Neural cell (in vitro differentiated cells): ENCODE measurements at regions not wholly inside any gene's neighbourhood (a gene's known extent, or its start where the extent isn't known, plus 50 kb on each side); places are given as distances from the start of the nearest gene placed in this dataset.

ENCODE experiments used
- H2AFZ ChIP-seq: fragments of 200-600, 300-800 bp; sonication (generic), shearing (Covaris generic); 2 replicates; pipeline ENCODE4 v1.6.0; 2014; ENCODE audit warnings: low read depth, mild to moderate bottlenecking, antibody characterized with exemption, low read length, moderate library complexity
- H3F3A ChIP-seq: fragments of 200-600 bp; shearing (Covaris generic); 2 replicates; pipeline ENCODE4 v1.6.1; 2016; ENCODE audit warnings: mild to moderate bottlenecking, moderate library complexity, mixed read lengths, antibody characterized with exemption, low read length; ENCODE audit not compliant: insufficient read depth, poor library complexity, severe bottlenecking
- H3K27ac ChIP-seq: fragments of 200-600, 300-800 bp; sonication (generic), shearing (Covaris generic); 2 replicates; pipeline ENCODE4 v1.5.1; 2014; ENCODE audit warnings: mild to moderate bottlenecking, low read length, moderate library complexity
- H3K27me3 ChIP-seq: fragments of 300-800, 200-600 bp; sonication (generic), shearing (Covaris generic); 2 replicates; pipeline ENCODE4 v1.6.0; 2014; ENCODE audit warnings: mild to moderate bottlenecking, low read depth, low read length, moderate library complexity; ENCODE audit not compliant: insufficient read depth
- H3K36me3 ChIP-seq: fragments of 300-800, 200-600 bp; sonication (generic), shearing (Covaris generic); 2 replicates; pipeline ENCODE4 v1.5.1; 2014; ENCODE audit warnings: mild to moderate bottlenecking, antibody characterized with exemption, low read length, moderate library complexity; ENCODE audit not compliant: insufficient read depth
- H3K4me2 ChIP-seq: fragments of 300-800, 200-600 bp; sonication (generic), shearing (Covaris generic); 2 replicates; pipeline ENCODE4 v1.6.0; 2014; ENCODE audit warnings: mild to moderate bottlenecking, low read length
- H3K4me3 ChIP-seq: fragments of 300-800, 200-600 bp; sonication (generic), shearing (Covaris generic); 2 replicates; pipeline ENCODE4 v1.5.1; 2014; ENCODE audit warnings: mild to moderate bottlenecking, low read length, moderate library complexity
- H3K79me2 ChIP-seq: fragments of 200-600 bp; shearing (Covaris generic); replicated peaks from 2 replicates; pipeline ENCODE4 v1.6.0; 2014; ENCODE audit warnings: mild to moderate bottlenecking, low read length, moderate library complexity; ENCODE audit not compliant: insufficient read depth
- H3K9ac ChIP-seq: fragments of 300-800, 200-600 bp; sonication (generic), shearing (Covaris generic); 2 replicates; pipeline ENCODE4 v1.6.1; 2016; ENCODE audit warnings: mild to moderate bottlenecking, low read length, mixed read lengths
- H3K9me2 ChIP-seq: fragments of 200-600 bp; shearing (Covaris generic); 2 replicates; pipeline ENCODE4 v1.6.1; 2016; ENCODE audit warnings: mild to moderate bottlenecking, low read length, mixed read lengths; ENCODE audit not compliant: insufficient read depth
- H3K9me3 ChIP-seq: fragments of 200-600, 300-800 bp; sonication (generic), shearing (Covaris generic); 2 replicates; pipeline ENCODE4 v1.6.1; 2016; ENCODE audit warnings: mild to moderate bottlenecking, mixed run types, low read length, moderate library complexity, mixed read lengths
- H4K20me1 ChIP-seq: fragments of 200-600 bp; shearing (Covaris generic); 2 replicates; pipeline ENCODE4 v1.6.1; 2016; ENCODE audit warnings: mild to moderate bottlenecking, mixed run types; ENCODE audit not compliant: insufficient read depth
- CTCF ChIP-seq: fragments of 450-650 bp; IDR thresholded peaks from 2 replicates; pipeline ENCODE4 v1.5.1; 2014; ENCODE audit warnings: antibody characterized with exemption, mild to moderate bottlenecking, moderate library complexity; ENCODE audit not compliant: poor library complexity, severe bottlenecking
- EP300 ChIP-seq: fragments of 450-650 bp; conservative IDR thresholded peaks from 2 replicates; pipeline ENCODE4 v1.6.1; 2014; ENCODE audit warnings: antibody characterized with exemption, mild to moderate bottlenecking, moderate library complexity; ENCODE audit not compliant: poor library complexity, severe bottlenecking
- EZH2 ChIP-seq: fragments of 200-600, 300-800 bp; shearing (Covaris generic), sonication (generic); IDR thresholded peaks from 2 replicates; pipeline ENCODE4 v1.6.1; 2014; ENCODE audit warnings: antibody characterized with exemption, low read length, borderline replicate concordance, mild to moderate bottlenecking; ENCODE audit not compliant: insufficient read depth, poor library complexity, severe bottlenecking
- MXI1 ChIP-seq: fragments of 450-650 bp; conservative IDR thresholded peaks from 2 replicates; pipeline ENCODE4 v1.6.1; 2014; ENCODE audit warnings: antibody characterized with exemption, mild to moderate bottlenecking; ENCODE audit not compliant: poor library complexity, severe bottlenecking
- POLR2AphosphoS5 ChIP-seq: IDR thresholded peaks from 2 replicates; pipeline ENCODE4 v1.6.1; 2012
- RAD21 ChIP-seq: fragments of 450-650 bp; conservative IDR thresholded peaks from 2 replicates; pipeline ENCODE4 v1.6.1; 2014; ENCODE audit warnings: antibody characterized with exemption, mild to moderate bottlenecking, moderate library complexity
- SMC3 ChIP-seq: fragments of 450-650 bp; conservative IDR thresholded peaks from 2 replicates; pipeline ENCODE4 v1.6.1; 2014; ENCODE audit warnings: antibody characterized with exemption, mild to moderate bottlenecking, moderate library complexity; ENCODE audit not compliant: poor library complexity
- TAF1 ChIP-seq: IDR thresholded peaks from 2 replicates; pipeline ENCODE4 v1.6.1; 2012; ENCODE audit warnings: low read depth
- TF ChIP-seq, protein P1 (sequence below): IDR thresholded peaks from 2 replicates; pipeline ENCODE4 v1.6.1; 2012; ENCODE audit warnings: borderline replicate concordance

DNA sequence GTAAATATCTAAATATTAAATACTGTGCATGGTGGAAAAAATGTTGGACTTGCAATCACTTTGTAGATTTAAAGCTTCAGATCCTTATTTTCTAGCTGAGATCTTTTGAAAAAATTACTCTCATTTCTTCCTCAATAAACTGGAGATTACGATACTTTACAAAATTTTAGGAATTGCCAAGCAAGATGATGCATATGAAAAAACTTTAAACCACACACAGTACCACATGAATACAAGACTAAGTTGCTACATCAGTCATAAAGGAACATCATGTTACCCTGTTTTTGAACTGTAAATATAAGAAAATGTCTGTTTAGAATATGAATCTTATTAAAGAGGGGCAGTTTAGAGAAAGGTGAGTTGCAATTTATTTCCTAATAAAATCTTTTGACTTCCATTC lies 703.6 kb upstream of the NUDT12 start:
- no peak overlapping the region for H3K27ac ChIP-seq
- H4K20me1 ChIP-seq: no peaks in the 10 kb centered on the region
- no peaks in the 10 kb centered on the region for H3F3A ChIP-seq
- H3K9me3 ChIP-seq: no peaks in the 10 kb centered on the region
- TF ChIP-seq, protein P1, sequence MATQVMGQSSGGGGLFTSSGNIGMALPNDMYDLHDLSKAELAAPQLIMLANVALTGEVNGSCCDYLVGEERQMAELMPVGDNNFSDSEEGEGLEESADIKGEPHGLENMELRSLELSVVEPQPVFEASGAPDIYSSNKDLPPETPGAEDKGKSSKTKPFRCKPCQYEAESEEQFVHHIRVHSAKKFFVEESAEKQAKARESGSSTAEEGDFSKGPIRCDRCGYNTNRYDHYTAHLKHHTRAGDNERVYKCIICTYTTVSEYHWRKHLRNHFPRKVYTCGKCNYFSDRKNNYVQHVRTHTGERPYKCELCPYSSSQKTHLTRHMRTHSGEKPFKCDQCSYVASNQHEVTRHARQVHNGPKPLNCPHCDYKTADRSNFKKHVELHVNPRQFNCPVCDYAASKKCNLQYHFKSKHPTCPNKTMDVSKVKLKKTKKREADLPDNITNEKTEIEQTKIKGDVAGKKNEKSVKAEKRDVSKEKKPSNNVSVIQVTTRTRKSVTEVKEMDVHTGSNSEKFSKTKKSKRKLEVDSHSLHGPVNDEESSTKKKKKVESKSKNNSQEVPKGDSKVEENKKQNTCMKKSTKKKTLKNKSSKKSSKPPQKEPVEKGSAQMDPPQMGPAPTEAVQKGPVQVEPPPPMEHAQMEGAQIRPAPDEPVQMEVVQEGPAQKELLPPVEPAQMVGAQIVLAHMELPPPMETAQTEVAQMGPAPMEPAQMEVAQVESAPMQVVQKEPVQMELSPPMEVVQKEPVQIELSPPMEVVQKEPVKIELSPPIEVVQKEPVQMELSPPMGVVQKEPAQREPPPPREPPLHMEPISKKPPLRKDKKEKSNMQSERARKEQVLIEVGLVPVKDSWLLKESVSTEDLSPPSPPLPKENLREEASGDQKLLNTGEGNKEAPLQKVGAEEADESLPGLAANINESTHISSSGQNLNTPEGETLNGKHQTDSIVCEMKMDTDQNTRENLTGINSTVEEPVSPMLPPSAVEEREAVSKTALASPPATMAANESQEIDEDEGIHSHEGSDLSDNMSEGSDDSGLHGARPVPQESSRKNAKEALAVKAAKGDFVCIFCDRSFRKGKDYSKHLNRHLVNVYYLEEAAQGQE: no peak
- no peak for TF ChIP-seq TAF1
- no peak for TF ChIP-seq SMC3
- no peak for TF ChIP-seq CTCF
- no peak for TF ChIP-seq MXI1
- no peak for TF ChIP-seq EZH2
- no peak for TF ChIP-seq POLR2AphosphoS5
- TF ChIP-seq EP300: no peak
- no peak for TF ChIP-seq RAD21
- no peak overlapping the region for H3K4me3 ChIP-seq
- H3K36me3 ChIP-seq: no peaks in the 10 kb centered on the region
- no peak overlapping the region for H2AFZ ChIP-seq
- no peak overlapping the region for H3K4me2 ChIP-seq
- no peak overlapping the region for H3K9ac ChIP-seq
- H3K9me2 ChIP-seq: no peaks in the 10 kb centered on the region
- H3K27me3 ChIP-seq: no peaks in the 10 kb centered on the region
- no peaks in the 10 kb centered on the region for H3K79me2 ChIP-seq

DNA sequence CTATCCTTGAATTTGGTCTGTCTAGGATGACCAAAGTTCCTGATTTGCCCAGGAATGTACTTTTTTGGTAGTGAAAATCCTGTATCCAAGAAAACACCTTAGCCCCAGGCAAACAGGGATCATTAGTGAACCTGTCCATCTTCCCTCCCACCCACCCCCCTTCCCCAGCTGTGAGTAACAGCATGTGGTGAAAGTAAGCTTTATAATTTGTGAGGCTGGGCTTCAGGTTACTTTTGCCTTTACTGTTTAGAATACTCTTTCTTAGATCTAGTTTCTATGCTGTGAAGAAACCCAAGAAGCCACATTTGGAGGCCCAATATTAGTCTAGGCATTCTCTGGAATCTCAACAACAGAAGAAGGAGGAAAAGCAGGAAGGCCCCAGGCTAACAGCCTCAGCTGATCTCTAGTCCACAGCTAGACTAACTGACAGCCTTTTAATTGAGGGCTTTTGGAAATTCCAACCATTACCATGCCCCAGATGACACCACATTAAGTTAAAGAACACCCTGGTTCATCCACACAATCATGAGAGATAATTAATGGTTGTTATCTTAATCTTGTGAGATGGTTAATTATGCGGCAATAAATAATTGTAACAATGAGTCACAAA lies 703.0 kb upstream of the NUDT12 start:
- no peak overlapping the region for H3K9ac ChIP-seq
- no peaks in the 10 kb centered on the region for H3K9me3 ChIP-seq
- H3K36me3 ChIP-seq: no peaks in the 10 kb centered on the region
- no peaks in the 10 kb centered on the region for H3F3A ChIP-seq
- H2AFZ ChIP-seq: no peak overlapping the region
- no peak overlapping the region for H3K27ac ChIP-seq
- H3K27me3 ChIP-seq: no peaks in the 10 kb centered on the region
- no peaks in the 10 kb centered on the region for H3K79me2 ChIP-seq
- no peak overlapping the region for H3K4me2 ChIP-seq
- no peak overlapping the region for H3K4me3 ChIP-seq
- H3K9me2 ChIP-seq: no peaks in the 10 kb centered on the region
- TF ChIP-seq, protein P1: no peak
- TF ChIP-seq EP300 (no peak), SMC3 (no peak), TAF1 (no peak), CTCF (no peak), RAD21 (no peak), EZH2 (no peak), MXI1 (no peak), POLR2AphosphoS5 (no peak)
- H4K20me1 ChIP-seq: no peaks in the 10 kb centered on the region
